Subcutaneous abdominal adipose tissue (tissue), 5 donors: ENCODE measurements at regions not wholly inside any gene's neighbourhood (a gene's known extent, or its start where the extent isn't known, plus 50 kb on each side); places are given as distances from the start of the nearest gene placed in this dataset.
"Not testable (repeated sequence)": the region's sequence is repeated elsewhere in the genome, so short reads cannot be mapped to it uniquely, and the experiment has no call there.

Experiments
- H3K27ac ChIP-seq: one replicate; pipeline ENCODE4 v1.7.0; 2013; ENCODE audit warnings: low read depth, mild to moderate bottlenecking, inconsistent platforms, low read length, moderate library complexity
- H3K27me3 ChIP-seq, 5 donors: one replicate each; pipeline ENCODE4 v1.7.0; 2013; ENCODE audit warnings: low read length in 5 of 5, inconsistent platforms in 1 of 5; ENCODE audit not compliant: control insufficient read depth in 5 of 5, insufficient read depth in 4 of 5
- H3K36me3 ChIP-seq, 5 donors: one replicate each; pipeline ENCODE4 v1.7.0; 2013; ENCODE audit warnings: low read length in 5 of 5; ENCODE audit not compliant: control insufficient read depth in 5 of 5, insufficient read depth in 5 of 5
- H3K4me1 ChIP-seq, 5 donors: one replicate each; pipeline ENCODE4 v1.7.0; 2013; ENCODE audit warnings: low read length in 5 of 5, mild to moderate bottlenecking in 3 of 5, moderate library complexity in 1 of 5; ENCODE audit not compliant: control insufficient read depth in 5 of 5, insufficient read depth in 5 of 5
- H3K4me3 ChIP-seq, 5 donors: one replicate each; pipeline ENCODE4 v1.7.0; 2013; ENCODE audit warnings: low read length in 5 of 5, low read depth in 1 of 5
- H3K9ac ChIP-seq, 5 donors: one replicate each; pipeline ENCODE4 v1.7.0; 2013; ENCODE audit warnings: low read length in 5 of 5, mild to moderate bottlenecking in 4 of 5, moderate library complexity in 3 of 5
- H3K9me3 ChIP-seq, 5 donors: one replicate each; pipeline ENCODE4 v1.7.0; 2013; ENCODE audit warnings: low read length in 5 of 5; ENCODE audit not compliant: control insufficient read depth in 5 of 5
- donor health status: healthy.
- donor health status: healthy.
- donor health status: healthy.
- donor health status: healthy.
- donor health status: healthy.

- Histone ChIP-seq H3K36me3 (no peaks in the 10 kb centered on the region), H3K4me1 (no peaks in the 10 kb centered on the region), H3K27me3 (no peaks in the 10 kb centered on the region), H3K27ac (no peak overlapping the region), H3K4me3 (no peak overlapping the region), H3K9me3 (no peaks in the 10 kb centered on the region), H3K9ac (no peak overlapping the region)
Observed at GRCh38 chr1:219710529-219711194, 97.8 kb upstream of the ZC3H11B start.

GRCh38 chr1:219708919-219709543 lies 96.1 kb upstream of the ZC3H11B start:
- Histone ChIP-seq H3K36me3 (no peaks in the 10 kb centered on the region), H3K27me3 (no peaks in the 10 kb centered on the region), H3K9ac (no peak overlapping the region), H3K9me3 (no peaks in the 10 kb centered on the region), H3K27ac (no peak overlapping the region), H3K4me1 (no peaks in the 10 kb centered on the region), H3K4me3 (no peak overlapping the region)

GRCh38 chr1:219707885-219708284 lies 95.0 kb upstream of the ZC3H11B start:
- not testable (repeated sequence) for H3K36me3 ChIP-seq, H3K9ac ChIP-seq, H3K9me3 ChIP-seq

GRCh38 chr1:219704331-219704730 lies 91.4 kb upstream of the ZC3H11B start:
- not testable (repeated sequence) for H3K9ac ChIP-seq, H3K4me3 ChIP-seq, H3K9me3 ChIP-seq, H3K36me3 ChIP-seq, H3K27ac ChIP-seq, H3K4me1 ChIP-seq, H3K27me3 ChIP-seq

More at GRCh38 chr1:219707885-219708284, 95.0 kb upstream of the ZC3H11B start:
- not testable (repeated sequence) for H3K27me3 ChIP-seq, H3K27ac ChIP-seq, H3K4me1 ChIP-seq, H3K4me3 ChIP-seq

GRCh38 chr1:219703368-219703639 lies 90.4 kb upstream of the ZC3H11B start:
- H3K27ac ChIP-seq = no peak overlapping the region
- H3K9ac ChIP-seq = no peak overlapping the region
- no peak overlapping the region for H3K4me3 ChIP-seq
- H3K4me1 ChIP-seq = no peaks in the 10 kb centered on the region
- no peaks in the 10 kb centered on the region for H3K9me3 ChIP-seq
- H3K27me3 ChIP-seq = no peaks in the 10 kb centered on the region
- no peaks in the 10 kb centered on the region for H3K36me3 ChIP-seq

GRCh38 chr1:219701476-219701875 lies 88.6 kb upstream of the ZC3H11B start:
- H3K4me3 ChIP-seq = no peak overlapping the region
- no peak overlapping the region for H3K9ac ChIP-seq
- H3K36me3 ChIP-seq = no peaks in the 10 kb centered on the region
- H3K4me1 ChIP-seq = no peaks in the 10 kb centered on the region
- no peak overlapping the region for H3K27ac ChIP-seq
- no peaks in the 10 kb centered on the region for H3K9me3 ChIP-seq
- H3K27me3 ChIP-seq = no peaks in the 10 kb centered on the region

GRCh38 chr1:219699870-219700269 lies 87.0 kb upstream of the ZC3H11B start:
- no peaks in the 10 kb centered on the region for H3K9me3 ChIP-seq
- H3K4me3 ChIP-seq = no peak overlapping the region
- no peak overlapping the region for H3K27ac ChIP-seq
- no peaks in the 10 kb centered on the region for H3K36me3 ChIP-seq
- no peaks in the 10 kb centered on the region for H3K4me1 ChIP-seq
- H3K27me3 ChIP-seq = no peaks in the 10 kb centered on the region
- no peak overlapping the region for H3K9ac ChIP-seq

- H3K4me3 ChIP-seq = no peak overlapping the region
- no peaks in the 10 kb centered on the region for H3K4me1 ChIP-seq
- no peaks in the 10 kb centered on the region for H3K9me3 ChIP-seq
- H3K36me3 ChIP-seq = no peaks in the 10 kb centered on the region
- no peak overlapping the region for H3K9ac ChIP-seq
- H3K27ac ChIP-seq = no peak overlapping the region
- H3K27me3 ChIP-seq = no peaks in the 10 kb centered on the region
Observed at GRCh38 chr1:219697682-219698081, 84.8 kb upstream of the ZC3H11B start.

GRCh38 chr1:219692981-219693380 lies 80.1 kb upstream of the ZC3H11B start:
- no peak overlapping the region for H3K9ac ChIP-seq

GRCh38 chr1:219689774-219690173 lies 76.9 kb upstream of the ZC3H11B start:
- Histone ChIP-seq H3K4me3 (no peak overlapping the region), H3K27ac (no peak overlapping the region), H3K36me3 (no peaks in the 10 kb centered on the region), H3K27me3 (no peaks in the 10 kb centered on the region), H3K9ac (no peak overlapping the region), H3K9me3 (no peaks in the 10 kb centered on the region), H3K4me1 (peaks cover 0 to 5% (median 0%) of the 10 kb centered on the region in 5 donors)

More at GRCh38 chr1:219692981-219693380, 80.1 kb upstream of the ZC3H11B start:
- H3K27me3 ChIP-seq = no peaks in the 10 kb centered on the region
- H3K36me3 ChIP-seq = no peaks in the 10 kb centered on the region
- H3K9me3 ChIP-seq = no peaks in the 10 kb centered on the region
- H3K4me3 ChIP-seq = no peak overlapping the region
- H3K4me1 ChIP-seq = peaks cover 0 to 5% (median 0%) of the 10 kb centered on the region in 5 donors
- no peak overlapping the region for H3K27ac ChIP-seq
